IMR-90 (cell line): ENCODE measurements at regions not wholly inside any gene's neighbourhood (a gene's known extent, or its start where the extent isn't known, plus 50 kb on each side); places are given as distances from the start of the nearest gene placed in this dataset.

Experiments used
- ATAC-seq: fragments of 200-7000 bp; cut with Tn5 transposase; 2 replicates; pipeline ENCODE4 v1.9.1; 2020; ENCODE audit warnings: low read depth, mild to moderate bottlenecking, moderate library complexity
- BruUV-seq: library from RNA; stranded (reverse); fragments of 400-500 nt; replicated peaks from 2 replicates; lab custom pipeline; 2021; lab: Mats Ljungman, UMichigan
- CTCF ChIA-PET: fragments of 300-600 bp; formaldehyde crosslinking; extraction: SDS; loops from one replicate; lab custom pipeline; 2021; ENCODE audit warnings: antibody characterized with exemption; lab: Yijun Ruan, JAX
- POLR2A ChIA-PET: fragments of 300-600 bp; sonication (Branson Sonifier 250); formaldehyde crosslinking; loops from one replicate; lab custom pipeline; 2022; ENCODE audit warnings: antibody characterized with exemption; ENCODE audit not compliant: unreplicated experiment; lab: Charles Lee
- DNase-seq: peaks from one replicate; pipeline ENCODE4 v3.0.0; 2013
- H2AFZ ChIP-seq: replicated peaks from 2 replicates; pipeline ENCODE3; 2013; ENCODE audit warnings: low read length, mild to moderate bottlenecking; ENCODE audit not compliant: poor library complexity
- H2AK5ac ChIP-seq: 2 replicates; pipeline ENCODE4 v1.6.1; 2013; ENCODE audit warnings: low read depth, low read length, inconsistent platforms
- H2AK9ac ChIP-seq: replicated peaks from 2 replicates; pipeline ENCODE3; 2013; ENCODE audit warnings: mild to moderate bottlenecking, low read depth, low read length, moderate library complexity; ENCODE audit not compliant: poor library complexity
- H2BK120ac ChIP-seq: 2 replicates; pipeline ENCODE4 v1.6.1; 2013; ENCODE audit warnings: low read depth, low read length, inconsistent platforms
- H2BK15ac ChIP-seq: 3 replicates; pipeline ENCODE4 v1.6.1; 2013; ENCODE audit warnings: low read depth, low read length, inconsistent platforms
- H2BK20ac ChIP-seq: 2 replicates; pipeline ENCODE4 v1.6.1; 2013; ENCODE audit warnings: low read depth, mild to moderate bottlenecking, inconsistent platforms, low read length, moderate library complexity
- H2BK5ac ChIP-seq: 2 replicates; pipeline ENCODE4 v1.6.1; 2013; ENCODE audit warnings: mild to moderate bottlenecking, low read depth, low read length, inconsistent platforms; ENCODE audit not compliant: poor library complexity, severe bottlenecking
- H3K14ac ChIP-seq: replicated peaks from 2 replicates; pipeline ENCODE4 v1.6.1; 2013; ENCODE audit warnings: low read depth, low read length, inconsistent platforms
- H3K18ac ChIP-seq: 2 replicates; pipeline ENCODE4 v1.6.1; 2013; ENCODE audit warnings: low read depth, low read length, control low read depth
- H3K23ac ChIP-seq: 2 replicates; pipeline ENCODE4 v1.6.1; 2013; ENCODE audit warnings: low read depth, low read length, inconsistent platforms
- H3K27ac ChIP-seq: 2 replicates; pipeline ENCODE4 v1.5.1; 2013; ENCODE audit warnings: mild to moderate bottlenecking, control low read depth, low read length; ENCODE audit not compliant: insufficient read depth
- H3K27me3 ChIP-seq: 2 replicates; pipeline ENCODE4 v1.6.1; 2013; ENCODE audit warnings: low read length; ENCODE audit not compliant: control insufficient read depth, insufficient read depth
- H3K36me3 ChIP-seq: 2 replicates; pipeline ENCODE4 v1.6.1; 2013; ENCODE audit warnings: low read length, mixed read lengths; ENCODE audit not compliant: control insufficient read depth, insufficient read depth
- H3K4ac ChIP-seq: 2 replicates; pipeline ENCODE4 v1.6.1; 2013; ENCODE audit warnings: low read depth, low read length, inconsistent platforms
- H3K4me1 ChIP-seq: 2 replicates; pipeline ENCODE4 v1.6.1; 2013; ENCODE audit warnings: low read length, mixed read lengths; ENCODE audit not compliant: control insufficient read depth, insufficient read depth
- H3K4me2 ChIP-seq: 2 replicates; pipeline ENCODE4 v1.6.1; 2013; ENCODE audit warnings: low read depth, mild to moderate bottlenecking, control low read depth, low read length, moderate library complexity
- H3K4me3 ChIP-seq: 2 replicates; pipeline ENCODE4 v1.5.1; 2013; ENCODE audit warnings: low read depth, mild to moderate bottlenecking, control low read depth, low read length, moderate library complexity; ENCODE audit not compliant: insufficient read depth
- H3K56ac ChIP-seq: 2 replicates; pipeline ENCODE4 v1.6.1; 2013; ENCODE audit warnings: low read length, inconsistent platforms; ENCODE audit not compliant: insufficient read depth; ENCODE audit errors: extremely low read depth
- H3K79me1 ChIP-seq, 2 experiments: 2 replicates each; pipeline ENCODE4 v1.6.1; 2013; ENCODE audit warnings: low read length in 2 of 2, inconsistent platforms in 1 of 2, low read depth in 1 of 2
- H3K9ac ChIP-seq: 2 replicates; pipeline ENCODE4 v1.6.1; 2013; ENCODE audit warnings: low read depth, low read length, control low read depth
- H3K9me1 ChIP-seq: 2 replicates; pipeline ENCODE4 v1.6.1; 2013; ENCODE audit warnings: low read length, inconsistent platforms; ENCODE audit not compliant: insufficient read depth
- H3K9me3 ChIP-seq: 2 replicates; pipeline ENCODE4 v1.6.1; 2013; ENCODE audit warnings: low read length; ENCODE audit not compliant: control insufficient read depth, insufficient read depth
- H4K20me1 ChIP-seq: 2 replicates; pipeline ENCODE4 v1.6.1; 2013; ENCODE audit warnings: low read length, inconsistent platforms; ENCODE audit not compliant: insufficient read depth
- H4K5ac ChIP-seq: 2 replicates; pipeline ENCODE4 v1.6.1; 2013; ENCODE audit warnings: mild to moderate bottlenecking, low read depth, low read length, control low read depth
- H4K8ac ChIP-seq, 2 experiments: 2 replicates each; pipeline ENCODE4 v1.6.1; 2013; ENCODE audit warnings: low read depth in 2 of 2, low read length in 2 of 2, control low read depth in 1 of 2, inconsistent platforms in 1 of 2
- H4K91ac ChIP-seq: 2 replicates; pipeline ENCODE4 v1.6.1; 2013; ENCODE audit warnings: low read depth, low read length, inconsistent platforms; ENCODE audit not compliant: insufficient read depth
- MAFK ChIP-seq: IDR thresholded peaks from 2 replicates; pipeline ENCODE4 v1.6.1; 2012; ENCODE audit warnings: low read depth, low read length, improper control_type of control experiment
- POLR2A ChIP-seq: IDR thresholded peaks from 2 replicates; pipeline ENCODE4 v1.6.1; 2012; ENCODE audit warnings: mild to moderate bottlenecking, low read depth, low read length
- WGBS, 2 experiments: methylation state at CpG; one replicate each; pipeline versions ENCODE4 v1.1.5 to v1.1.7; 2013; ENCODE audit warnings: missing lambda C conversion rate in 2 of 2; ENCODE audit not compliant: insufficient read length in 1 of 2; ENCODE audit errors: extremely low coverage in 2 of 2; 5-methylcytosine and 5-hydroxymethylcytosine counted together
- dilution Hi-C: fragments of 300-500 bp; cut with HindIII; formaldehyde crosslinking; loops from one replicate; pipeline ENCODE4 v1.14.3; 2018; ENCODE audit warnings: low sequenced_read_pairs; ENCODE audit not compliant: unreplicated experiment
- in situ Hi-C: fragments of 300-500 bp; cut with MboI; formaldehyde crosslinking; loops from 3 replicates; pipeline ENCODE4 v1.14.3; 2019; ENCODE audit warnings: low sequenced_read_pairs, inconsistent platforms, mixed read lengths
- intact Hi-C: fragments of 100-400 bp; cut with micrococcal nuclease; formaldehyde crosslinking; loops from 2 replicates; pipeline ENCODE4 v1.10.0; 2022

DNA sequence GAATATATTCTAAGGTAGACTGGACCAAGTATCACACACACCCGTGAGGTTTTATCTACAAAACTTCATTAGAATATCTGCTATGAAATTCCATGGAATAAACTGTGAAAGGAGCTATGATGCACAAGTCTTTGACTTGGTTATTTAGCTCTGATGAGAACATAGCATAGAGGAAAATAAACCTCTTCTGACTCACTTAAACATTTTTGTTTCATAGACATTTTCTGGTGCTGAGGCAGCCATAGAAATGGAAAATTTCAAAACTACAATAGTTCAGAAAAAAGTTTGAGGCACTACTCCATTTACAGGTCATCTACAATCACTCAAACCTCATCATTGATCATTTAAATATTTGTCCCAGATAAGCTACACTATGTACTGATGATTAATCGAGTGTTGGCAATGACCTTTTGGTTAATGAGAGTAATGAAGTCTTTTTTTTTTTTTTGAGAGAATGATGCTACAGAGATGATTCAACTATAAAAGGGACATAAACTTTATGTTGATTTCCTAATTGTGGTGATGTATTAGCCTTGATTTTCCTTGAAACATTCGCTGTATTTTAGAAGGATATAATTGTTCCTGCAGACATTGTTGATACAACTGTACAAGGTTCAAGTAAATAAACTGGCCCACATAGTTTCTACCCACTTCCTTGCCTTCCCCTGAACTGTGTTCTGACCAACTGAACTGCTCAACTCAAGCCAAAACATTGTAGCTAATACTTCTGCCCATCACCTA, 77.5 kb downstream of the AREG start:
- Histone ChIP-seq H3K79me1 (no peaks in the 10 kb centered on the region), H4K20me1 (no peaks in the 10 kb centered on the region), H3K9me3 (no peaks in the 10 kb centered on the region), H3K9me1 (0 out of 2 replicates have a peak, but pooled peaks cover 3% of the 10 kb centered on the region), H3K4ac (no peak overlapping the region), H3K27ac (no peak overlapping the region), H2BK5ac (peak overlapping the region; percentile 88), H4K5ac (no peak overlapping the region), H3K23ac (no peak overlapping the region), H3K4me3 (no peak overlapping the region), H2BK15ac (no peak overlapping the region), H3K18ac (no peak overlapping the region), H4K8ac (peak overlapping the region; percentile 16 to 76; a peak in 1 of 4 replicates), H2BK120ac (no peak overlapping the region), H3K27me3 (no peaks in the 10 kb centered on the region), H3K56ac (no peak overlapping the region), H2BK20ac (no peak overlapping the region), H3K4me1 (peaks cover 3% of the 10 kb centered on the region; the same call in 1 of the 2 replicates), H3K4me2 (peak overlapping the region; percentile 34; the same call in 1 of the 2 replicates), H3K14ac (no peak overlapping the region), H2AK5ac (no peak overlapping the region), H3K36me3 (no peaks in the 10 kb centered on the region), H2AFZ (no peak overlapping the region), H4K91ac (no peak overlapping the region), H3K9ac (no peak overlapping the region), H2AK9ac (no peak overlapping the region)
- ATAC-seq (peak; percentile 84), DNase-seq (peak; percentile 63)
- POLR2A ChIA-PET = interaction anchor here (0.6 kb wide), 1 partner anchor 114 kb away, joined by 4 read pairs; no protein-coding TSS in a partner anchor
- dilution Hi-C loops (no loop called here), in situ Hi-C loops (no loop called here), intact Hi-C loops (no loop called here)
- WGBS, 2 experiments = no CpG with 5 or more reads among the region's 3 CpGs
- BruUV-seq = no TSS peak
- TF ChIP-seq POLR2A = no peak
- 0 out of 2 replicates have a peak, but pooled peaks have one; percentile 13 for TF ChIP-seq MAFK
- CTCF ChIA-PET = interaction anchor here (0.7 to 1.3 kb wide), 2 partner anchors 11 to 151 kb away, joined by 4 to 10 read pairs; no protein-coding TSS in a partner anchor
